HepG2 (cell line): ENCODE measurements at regions not wholly inside any gene's neighbourhood (a gene's known extent, or its start where the extent isn't known, plus 50 kb on each side); places are given as distances from the start of the nearest gene placed in this dataset.

Experiments used
- HDAC2 ChIP-seq: sonication (generic); formaldehyde crosslinking; IDR thresholded peaks from 2 replicates; pipeline ENCODE4 v1.4.0; 2020; ENCODE audit warnings: missing genetic modification reagents
- IRX3 ChIP-seq: sonication (generic); formaldehyde crosslinking; IDR thresholded peaks from 2 replicates; pipeline ENCODE4 v1.8.1; 2023; ENCODE audit warnings: mild to moderate bottlenecking, low read depth, missing genetic modification reagents, borderline replicate concordance
- PITX1 ChIP-seq: sonication (generic); formaldehyde crosslinking; IDR thresholded peaks from 2 replicates; pipeline ENCODE4 v1.5.1; 2020; ENCODE audit warnings: mild to moderate bottlenecking, missing genetic modification reagents
- RFXANK ChIP-seq: IDR thresholded peaks from 2 replicates; pipeline ENCODE4 v1.6.1; 2016
- SOX13 ChIP-seq, 3 experiments: fragments of 450-650 bp in 1 of 3; sonication (generic) in 1 of 3; formaldehyde crosslinking in 1 of 3; IDR thresholded peaks in 2 of 3; conservative IDR thresholded peaks in 1 of 3; 2 replicates each; pipeline versions ENCODE4 v1.5.0 to v1.6.1; 2016 to 2020; ENCODE audit warnings: antibody characterized with exemption in 1 of 3, mild to moderate bottlenecking in 1 of 3, missing compliant biosample characterization in 1 of 3, missing genetic modification reagents in 1 of 3, moderate library complexity in 1 of 3
- TFDP2 ChIP-seq: sonication (generic); formaldehyde crosslinking; IDR thresholded peaks from 2 replicates; pipeline ENCODE4 v1.4.0; 2020; ENCODE audit warnings: missing genetic modification reagents
- ZFY ChIP-seq: sonication (generic); formaldehyde crosslinking; IDR thresholded peaks from 2 replicates; pipeline ENCODE4 v1.4.0; 2020; ENCODE audit warnings: missing genetic modification reagents
- ZIK1 ChIP-seq: sonication (generic); formaldehyde crosslinking; IDR thresholded peaks from 2 replicates; pipeline ENCODE4 v1.5.0; 2020; ENCODE audit warnings: mild to moderate bottlenecking, low read depth, missing genetic modification reagents, borderline replicate concordance
- ZNF142 ChIP-seq: sonication (generic); formaldehyde crosslinking; IDR thresholded peaks from 2 replicates; pipeline ENCODE4 v1.4.0; 2020; ENCODE audit warnings: missing genetic modification reagents
- ZNF570 ChIP-seq: sonication (generic); formaldehyde crosslinking; IDR thresholded peaks from 2 replicates; pipeline ENCODE4 v1.4.0; 2020; ENCODE audit warnings: mild to moderate bottlenecking, missing genetic modification reagents, borderline replicate concordance
- ZNF577 ChIP-seq: sonication (generic); formaldehyde crosslinking; IDR thresholded peaks from 2 replicates; pipeline ENCODE4 v1.4.0; 2020; ENCODE audit warnings: mild to moderate bottlenecking, low read depth, missing genetic modification reagents, borderline replicate concordance
- ZSCAN29 ChIP-seq: sonication (generic); formaldehyde crosslinking; conservative IDR thresholded peaks from 2 replicates; pipeline ENCODE4 v1.4.0; 2020; ENCODE audit warnings: mild to moderate bottlenecking, missing genetic modification reagents
- TF ChIP-seq, protein P1 (sequence below), 2 experiments: sonication (generic) in 1 of 2; formaldehyde crosslinking in 1 of 2; IDR thresholded peaks; 2 replicates each; pipeline versions ENCODE4 v1.4.0 to v1.6.1; 2016 to 2020; ENCODE audit warnings: borderline replicate concordance in 1 of 2, low read depth in 1 of 2, mild to moderate bottlenecking in 1 of 2, missing genetic modification reagents in 1 of 2
- TF ChIP-seq, protein P2 (sequence below): IDR thresholded peaks from 2 replicates; pipeline ENCODE4 v1.6.1; 2016; ENCODE audit warnings: low read depth, borderline replicate concordance
- TF ChIP-seq, protein P3 (sequence below), 2 experiments: fragments of 450-650 bp in 1 of 2; sonication (generic) in 1 of 2; formaldehyde crosslinking; IDR thresholded peaks; 2 replicates each; pipeline versions ENCODE4 v1.5.0 to v1.8.0; 2020 to 2022; ENCODE audit warnings: mild to moderate bottlenecking in 1 of 2, missing genetic modification reagents in 1 of 2

DNA sequence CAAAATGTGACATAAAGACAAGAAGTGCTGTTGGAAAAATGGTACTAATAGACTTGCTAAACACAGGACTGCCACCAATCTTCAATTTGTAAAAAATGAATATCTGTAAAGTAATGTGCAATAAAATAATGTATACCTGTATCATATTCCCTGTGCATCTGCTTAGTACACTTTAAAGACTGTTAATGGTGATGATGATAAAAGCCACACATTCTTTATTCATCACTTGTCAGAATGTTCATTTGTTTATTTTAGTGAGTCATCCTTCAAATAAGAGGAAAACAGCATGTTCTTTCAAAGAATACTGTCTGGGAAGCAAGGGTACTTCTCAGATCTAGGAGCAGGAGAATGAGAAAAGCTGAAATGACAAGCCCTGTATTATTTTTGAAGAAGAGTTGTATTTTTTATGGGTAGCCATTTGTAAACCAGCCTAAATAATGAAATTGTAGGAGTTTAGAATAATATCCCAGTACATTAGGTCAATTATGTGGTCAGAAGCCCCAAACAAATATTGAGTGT is 78.3 kb upstream of the PSMA6 start (continued):
- TF ChIP-seq, protein P1, sequence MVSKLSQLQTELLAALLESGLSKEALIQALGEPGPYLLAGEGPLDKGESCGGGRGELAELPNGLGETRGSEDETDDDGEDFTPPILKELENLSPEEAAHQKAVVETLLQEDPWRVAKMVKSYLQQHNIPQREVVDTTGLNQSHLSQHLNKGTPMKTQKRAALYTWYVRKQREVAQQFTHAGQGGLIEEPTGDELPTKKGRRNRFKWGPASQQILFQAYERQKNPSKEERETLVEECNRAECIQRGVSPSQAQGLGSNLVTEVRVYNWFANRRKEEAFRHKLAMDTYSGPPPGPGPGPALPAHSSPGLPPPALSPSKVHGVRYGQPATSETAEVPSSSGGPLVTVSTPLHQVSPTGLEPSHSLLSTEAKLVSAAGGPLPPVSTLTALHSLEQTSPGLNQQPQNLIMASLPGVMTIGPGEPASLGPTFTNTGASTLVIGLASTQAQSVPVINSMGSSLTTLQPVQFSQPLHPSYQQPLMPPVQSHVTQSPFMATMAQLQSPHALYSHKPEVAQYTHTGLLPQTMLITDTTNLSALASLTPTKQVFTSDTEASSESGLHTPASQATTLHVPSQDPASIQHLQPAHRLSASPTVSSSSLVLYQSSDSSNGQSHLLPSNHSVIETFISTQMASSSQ (IDR thresholded peaks at IDR 0.05; ENCODE audit: low read depth) = 0 out of 2 replicates have a peak, but pooled peaks have one; percentile 12
- TF ChIP-seq, protein P1 (CRISPR knock-in tag; IDR thresholded peaks at IDR 0.05; ENCODE audit: borderline replicate concordance) = no peak
- no peak for TF ChIP-seq ZSCAN29 (CRISPR knock-in tag)
- TF ChIP-seq ZFY (CRISPR knock-in tag) = no peak
- TF ChIP-seq HDAC2 (CRISPR knock-in tag) = peak; percentile 31; the same call in 1 of the 2 replicates
- TF ChIP-seq ZIK1 (CRISPR knock-in tag) = no peak
- TF ChIP-seq IRX3 = no peak
- no peak for TF ChIP-seq ZNF570 (CRISPR knock-in tag)
- TF ChIP-seq, protein P2, sequence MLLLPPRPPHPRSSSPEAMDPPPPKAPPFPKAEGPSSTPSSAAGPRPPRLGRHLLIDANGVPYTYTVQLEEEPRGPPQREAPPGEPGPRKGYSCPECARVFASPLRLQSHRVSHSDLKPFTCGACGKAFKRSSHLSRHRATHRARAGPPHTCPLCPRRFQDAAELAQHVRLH (CRISPR knock-in tag) = no peak
- no peak for TF ChIP-seq TFDP2 (CRISPR knock-in tag)
- no peak; the same call in 1 of the 2 replicates for TF ChIP-seq RFXANK (CRISPR knock-in tag)
- TF ChIP-seq, protein P3, sequence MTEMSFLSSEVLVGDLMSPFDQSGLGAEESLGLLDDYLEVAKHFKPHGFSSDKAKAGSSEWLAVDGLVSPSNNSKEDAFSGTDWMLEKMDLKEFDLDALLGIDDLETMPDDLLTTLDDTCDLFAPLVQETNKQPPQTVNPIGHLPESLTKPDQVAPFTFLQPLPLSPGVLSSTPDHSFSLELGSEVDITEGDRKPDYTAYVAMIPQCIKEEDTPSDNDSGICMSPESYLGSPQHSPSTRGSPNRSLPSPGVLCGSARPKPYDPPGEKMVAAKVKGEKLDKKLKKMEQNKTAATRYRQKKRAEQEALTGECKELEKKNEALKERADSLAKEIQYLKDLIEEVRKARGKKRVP (CRISPR knock-in tag; IDR thresholded peaks at IDR 0.05) = peak in 1 of 2 experiments; percentile 24; a peak in 1 of 4 replicates
- no peak for TF ChIP-seq SOX13 (IDR thresholded peaks at IDR 0.05)
- peak in 1 of 2 experiments; percentile 68; a peak in 1 of 4 replicates for TF ChIP-seq SOX13 (CRISPR knock-in tag; conservative IDR thresholded peaks at IDR 0.05 in 1 of 2, IDR thresholded peaks at IDR 0.05 in 1 of 2)
- TF ChIP-seq PITX1 = no peak
- TF ChIP-seq ZNF577 (CRISPR knock-in tag) = no peak
- no peak for TF ChIP-seq ZNF142 (CRISPR knock-in tag)
